Smooth muscle cell (in vitro differentiated cells): ENCODE measurements at regions not wholly inside any gene's neighbourhood (a gene's known extent, or its start where the extent isn't known, plus 50 kb on each side); places are given as distances from the start of the nearest gene placed in this dataset.

Experiments
- DNase-seq: peaks from one replicate; lab custom pipeline; 2025; ENCODE audit not compliant: unreplicated experiment; lab: John Stamatoyannopoulos, UW
- H2AFZ ChIP-seq: fragments of 200-600 bp; sonication (generic); 2 replicates; pipeline ENCODE4 v1.6.0; 2016; ENCODE audit warnings: antibody characterized with exemption, low read depth, mild to moderate bottlenecking
- H3F3A ChIP-seq: fragments of 200-600 bp; sonication (generic); 2 replicates; pipeline ENCODE4 v1.6.0; 2017; ENCODE audit warnings: antibody characterized with exemption, low read depth
- H3K27ac ChIP-seq: fragments of 200-600 bp; sonication (generic); 2 replicates; pipeline ENCODE4 v1.5.1; 2016; ENCODE audit warnings: low read depth, mild to moderate bottlenecking
- H3K27me3 ChIP-seq: fragments of 200-600 bp; sonication (generic); 2 replicates; pipeline ENCODE4 v1.6.1; 2016; ENCODE audit warnings: low read depth, mild to moderate bottlenecking
- H3K36me3 ChIP-seq: fragments of 200-600 bp; sonication (generic); 2 replicates; pipeline ENCODE4 v1.5.1; 2016; ENCODE audit warnings: low read depth
- H3K4me1 ChIP-seq: fragments of 200-600 bp; sonication (generic); 2 replicates; pipeline ENCODE4 v1.5.1; 2016; ENCODE audit warnings: low read depth
- H3K4me2 ChIP-seq: fragments of 200-600 bp; sonication (generic); 2 replicates; pipeline ENCODE4 v1.6.0; 2016; ENCODE audit warnings: mild to moderate bottlenecking
- H3K4me3 ChIP-seq: fragments of 200-600 bp; sonication (generic); 2 replicates; pipeline ENCODE4 v1.5.1; 2016; ENCODE audit warnings: mild to moderate bottlenecking
- H3K79me2 ChIP-seq: fragments of 200-600 bp; sonication (generic); 2 replicates; pipeline ENCODE4 v1.6.0; 2016; ENCODE audit warnings: low read depth, mild to moderate bottlenecking
- H3K9ac ChIP-seq: fragments of 200-600 bp; sonication (generic); 2 replicates; pipeline ENCODE4 v1.6.0; 2016; ENCODE audit warnings: low read depth
- H3K9me3 ChIP-seq: fragments of 200-600 bp; sonication (generic); replicated peaks from 2 replicates; pipeline ENCODE4 v1.5.1; 2016; ENCODE audit warnings: low read depth
- H4K20me1 ChIP-seq: fragments of 200-600 bp; sonication (generic); 2 replicates; pipeline ENCODE4 v1.6.0; 2016; ENCODE audit warnings: low read depth
- WGBS: methylation state at CpG from one replicate; pipeline ENCODE4 v1.1.7; 2016; ENCODE audit warnings: low lambda C conversion rate; 5-methylcytosine and 5-hydroxymethylcytosine counted together
- TF ChIP-seq, protein P1 (sequence below): fragments of 200-600 bp; sonication (generic); IDR thresholded peaks from 2 replicates; pipeline ENCODE4 v1.5.1; 2017; ENCODE audit warnings: borderline replicate concordance, mild to moderate bottlenecking, antibody characterized with exemption; ENCODE audit not compliant: insufficient read depth, poor library complexity, severe bottlenecking

DNA sequence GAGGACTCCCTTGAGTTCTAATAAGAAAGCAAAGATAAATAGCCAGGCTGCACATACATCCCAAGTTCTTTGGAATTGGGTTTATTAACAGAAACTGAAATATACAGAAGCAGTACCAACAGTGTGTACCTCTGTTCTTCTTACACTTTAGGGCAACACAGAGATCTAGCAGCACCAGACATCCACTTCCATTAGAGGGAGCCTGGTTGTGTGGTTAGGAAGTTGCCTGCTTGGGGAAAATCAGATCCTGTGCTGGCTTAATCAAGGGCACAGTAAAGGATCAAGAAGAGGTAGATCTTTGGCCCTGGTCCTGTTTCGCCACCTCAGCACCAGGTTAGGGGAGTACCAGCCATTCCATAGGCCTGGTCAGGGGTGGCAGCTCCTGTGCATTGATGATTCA, 231.1 kb upstream of the ARHGAP24 start:
- H3K9ac ChIP-seq = no peak overlapping the region
- no peaks in the 10 kb centered on the region for H3K79me2 ChIP-seq
- H3K27ac ChIP-seq = no peak overlapping the region
- no peak overlapping the region for H3K4me2 ChIP-seq
- no peaks in the 10 kb centered on the region for H3K4me1 ChIP-seq
- TF ChIP-seq, protein P1, sequence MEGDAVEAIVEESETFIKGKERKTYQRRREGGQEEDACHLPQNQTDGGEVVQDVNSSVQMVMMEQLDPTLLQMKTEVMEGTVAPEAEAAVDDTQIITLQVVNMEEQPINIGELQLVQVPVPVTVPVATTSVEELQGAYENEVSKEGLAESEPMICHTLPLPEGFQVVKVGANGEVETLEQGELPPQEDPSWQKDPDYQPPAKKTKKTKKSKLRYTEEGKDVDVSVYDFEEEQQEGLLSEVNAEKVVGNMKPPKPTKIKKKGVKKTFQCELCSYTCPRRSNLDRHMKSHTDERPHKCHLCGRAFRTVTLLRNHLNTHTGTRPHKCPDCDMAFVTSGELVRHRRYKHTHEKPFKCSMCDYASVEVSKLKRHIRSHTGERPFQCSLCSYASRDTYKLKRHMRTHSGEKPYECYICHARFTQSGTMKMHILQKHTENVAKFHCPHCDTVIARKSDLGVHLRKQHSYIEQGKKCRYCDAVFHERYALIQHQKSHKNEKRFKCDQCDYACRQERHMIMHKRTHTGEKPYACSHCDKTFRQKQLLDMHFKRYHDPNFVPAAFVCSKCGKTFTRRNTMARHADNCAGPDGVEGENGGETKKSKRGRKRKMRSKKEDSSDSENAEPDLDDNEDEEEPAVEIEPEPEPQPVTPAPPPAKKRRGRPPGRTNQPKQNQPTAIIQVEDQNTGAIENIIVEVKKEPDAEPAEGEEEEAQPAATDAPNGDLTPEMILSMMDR = no peak
- H2AFZ ChIP-seq = no peak overlapping the region
- no peaks in the 10 kb centered on the region for H3F3A ChIP-seq
- WGBS = 83% methylated on average over 1 of the region's 1 CpG
- no peak overlapping the region for H3K4me3 ChIP-seq
- no peaks in the 10 kb centered on the region for H3K9me3 ChIP-seq
- DNase-seq = no peak
- no peaks in the 10 kb centered on the region for H3K27me3 ChIP-seq
- no peaks in the 10 kb centered on the region for H4K20me1 ChIP-seq
- no peaks in the 10 kb centered on the region for H3K36me3 ChIP-seq

DNA sequence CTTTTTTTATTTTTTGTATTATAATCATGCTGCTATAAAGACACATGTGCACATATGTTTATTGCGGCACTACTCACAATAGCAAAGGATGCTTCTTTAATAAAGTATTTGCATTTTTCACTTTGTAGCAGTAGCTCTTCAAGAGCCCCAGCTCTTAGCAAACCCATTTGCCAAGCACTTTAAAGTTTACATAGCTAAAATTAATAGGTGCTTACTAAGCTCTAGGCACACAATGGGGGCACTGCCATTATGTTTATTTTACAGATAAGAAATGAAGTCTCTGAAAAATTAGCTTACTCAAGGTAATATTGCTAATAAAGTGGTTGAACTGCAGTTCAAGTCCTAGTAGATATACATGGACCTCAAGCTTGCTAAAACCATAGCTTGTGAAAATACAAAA, 230.3 kb upstream of the ARHGAP24 start:
- H3K79me2 ChIP-seq = no peaks in the 10 kb centered on the region
- H3K9me3 ChIP-seq = no peaks in the 10 kb centered on the region
- H3K36me3 ChIP-seq = no peaks in the 10 kb centered on the region
- H3K4me1 ChIP-seq = no peaks in the 10 kb centered on the region
- no peak for DNase-seq
- no peak overlapping the region for H3K27ac ChIP-seq
- no peaks in the 10 kb centered on the region for H4K20me1 ChIP-seq
- no peaks in the 10 kb centered on the region for H3K27me3 ChIP-seq
- no peak overlapping the region for H3K4me2 ChIP-seq
- H2AFZ ChIP-seq = no peak overlapping the region
- WGBS = 100% methylated on average over 1 of the region's 1 CpG
- no peak overlapping the region for H3K4me3 ChIP-seq
- H3F3A ChIP-seq = no peaks in the 10 kb centered on the region
- TF ChIP-seq, protein P1 = no peak
- no peak overlapping the region for H3K9ac ChIP-seq

DNA sequence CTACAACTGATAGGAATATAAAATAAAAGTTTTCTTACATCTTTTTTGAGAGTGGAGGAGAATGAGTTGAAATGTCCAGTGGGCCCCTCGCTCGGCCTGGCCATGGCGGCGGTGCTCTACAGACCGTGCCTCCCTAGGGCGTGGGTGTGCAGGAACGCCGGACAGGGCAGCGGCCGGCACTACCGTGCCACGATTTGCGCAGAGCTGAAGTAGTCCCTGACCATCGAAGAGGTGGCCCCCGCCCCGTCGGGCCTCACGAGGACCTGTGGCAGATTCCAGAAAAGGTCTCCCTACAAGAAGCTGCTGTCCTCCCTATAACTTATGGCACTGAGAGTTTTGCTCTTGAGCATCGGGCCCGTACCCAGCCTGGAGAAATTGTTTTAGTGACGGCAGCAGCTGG, 228.9 kb upstream of the ARHGAP24 start:
- Histone ChIP-seq H2AFZ (no peak overlapping the region), H3K9me3 (no peaks in the 10 kb centered on the region), H4K20me1 (no peaks in the 10 kb centered on the region), H3K4me2 (no peak overlapping the region), H3K79me2 (no peaks in the 10 kb centered on the region), H3K4me1 (no peaks in the 10 kb centered on the region), H3K27ac (no peak overlapping the region), H3K36me3 (no peaks in the 10 kb centered on the region), H3K9ac (no peak overlapping the region), H3K4me3 (no peak overlapping the region), H3K27me3 (no peaks in the 10 kb centered on the region), H3F3A (no peaks in the 10 kb centered on the region)
- WGBS = 94% methylated on average over 21 of the region's 21 CpGs
- TF ChIP-seq, protein P1 = no peak
- no peak for DNase-seq

DNA sequence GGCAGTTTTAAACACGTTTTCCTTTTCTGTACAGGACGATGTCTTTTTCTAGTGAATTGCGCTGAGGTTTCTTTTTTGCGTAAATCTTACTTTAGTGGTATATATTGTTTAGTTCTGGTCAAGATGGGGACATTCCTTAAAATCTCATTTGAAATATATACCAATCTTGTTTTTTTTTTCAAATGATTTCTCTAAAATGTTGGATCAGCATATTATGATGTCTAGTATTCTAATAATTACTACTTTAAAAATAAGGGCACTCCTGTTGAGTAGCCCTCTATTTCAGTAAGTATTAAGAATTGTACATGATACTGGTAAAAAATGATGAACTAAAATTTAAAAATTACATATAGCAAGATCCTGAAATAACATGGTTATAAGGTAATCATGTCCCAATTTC, 224.1 kb upstream of the ARHGAP24 start:
- Histone ChIP-seq H3K79me2 (no peaks in the 10 kb centered on the region), H3K4me3 (no peak overlapping the region), H3F3A (no peaks in the 10 kb centered on the region), H3K9me3 (no peaks in the 10 kb centered on the region), H3K36me3 (no peaks in the 10 kb centered on the region), H3K27me3 (no peaks in the 10 kb centered on the region), H3K4me1 (no peaks in the 10 kb centered on the region), H4K20me1 (no peaks in the 10 kb centered on the region), H2AFZ (no peak overlapping the region), H3K9ac (no peak overlapping the region), H3K4me2 (no peak overlapping the region), H3K27ac (no peak overlapping the region)
- 80% methylated on average over 4 of the region's 4 CpGs for WGBS
- TF ChIP-seq, protein P1 = no peak
- DNase-seq = no peak
